Anterior cingulate cortex (tissue), 58 donors: ENCODE measurements at regions not wholly inside any gene's neighbourhood (a gene's known extent, or its start where the extent isn't known, plus 50 kb on each side); places are given as distances from the start of the nearest gene placed in this dataset.

Experiments used
- DNase-seq, 58 donors: peaks; one replicate each; lab custom pipeline; 2025; lab: John Stamatoyannopoulos, UW

DNA sequence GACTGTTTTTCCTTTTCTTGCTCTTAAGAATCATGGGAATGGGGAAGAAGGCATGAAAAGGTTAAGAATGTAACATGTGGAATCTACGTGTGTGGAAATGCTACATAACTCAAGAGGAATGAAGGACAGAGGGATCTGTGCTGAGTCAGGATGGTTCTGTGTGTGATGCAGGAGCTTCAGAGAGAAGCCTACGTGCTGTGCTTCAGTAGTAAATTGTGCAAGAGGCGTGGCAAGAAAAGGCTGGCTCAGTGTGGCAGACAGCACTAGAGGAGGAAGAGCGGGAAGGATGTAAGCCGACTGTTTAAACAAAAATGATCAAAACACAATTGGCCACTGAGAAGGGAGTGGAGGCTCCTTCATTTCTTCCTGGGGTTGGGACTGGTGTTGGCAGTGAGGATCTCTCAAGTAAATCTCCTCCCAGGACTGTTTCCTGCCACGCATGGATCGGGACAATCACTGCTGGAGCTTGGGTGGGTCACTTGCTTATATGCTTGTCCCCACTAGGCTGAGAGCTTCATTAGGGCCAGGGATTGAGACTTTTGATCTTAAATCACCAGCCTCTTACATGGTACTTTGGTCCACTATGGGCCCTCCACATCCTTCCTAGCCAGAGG, 59.4 kb upstream of the BASP1 start:
- no peak for DNase-seq

- no peak for DNase-seq
Measured at GRCh38 chr5:17160756-17161040, 56.7 kb upstream of the BASP1 start.

DNA sequence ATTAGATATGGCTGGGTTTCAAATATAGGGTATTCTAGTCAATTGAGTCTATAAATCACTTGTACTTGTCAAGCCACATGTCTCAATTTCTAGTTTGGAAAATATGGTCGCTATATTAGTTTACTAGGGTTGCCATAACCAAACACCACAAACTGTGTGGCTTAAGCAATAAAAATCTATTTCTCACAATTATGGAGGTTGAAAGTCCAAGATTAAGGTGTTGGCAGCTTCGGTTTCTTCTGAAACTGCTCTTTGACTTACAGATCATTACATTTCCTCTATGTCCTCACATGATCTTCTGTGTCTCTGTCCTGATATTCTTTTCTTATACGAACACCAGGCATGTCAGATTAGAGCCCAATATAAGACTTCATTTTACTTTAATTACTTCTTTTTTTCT, 55.8 kb upstream of the BASP1 start:
- no peak for DNase-seq

GRCh38 chr5:17163221-17163620, 54.2 kb upstream of the BASP1 start:
- DNase-seq: no peak

DNA sequence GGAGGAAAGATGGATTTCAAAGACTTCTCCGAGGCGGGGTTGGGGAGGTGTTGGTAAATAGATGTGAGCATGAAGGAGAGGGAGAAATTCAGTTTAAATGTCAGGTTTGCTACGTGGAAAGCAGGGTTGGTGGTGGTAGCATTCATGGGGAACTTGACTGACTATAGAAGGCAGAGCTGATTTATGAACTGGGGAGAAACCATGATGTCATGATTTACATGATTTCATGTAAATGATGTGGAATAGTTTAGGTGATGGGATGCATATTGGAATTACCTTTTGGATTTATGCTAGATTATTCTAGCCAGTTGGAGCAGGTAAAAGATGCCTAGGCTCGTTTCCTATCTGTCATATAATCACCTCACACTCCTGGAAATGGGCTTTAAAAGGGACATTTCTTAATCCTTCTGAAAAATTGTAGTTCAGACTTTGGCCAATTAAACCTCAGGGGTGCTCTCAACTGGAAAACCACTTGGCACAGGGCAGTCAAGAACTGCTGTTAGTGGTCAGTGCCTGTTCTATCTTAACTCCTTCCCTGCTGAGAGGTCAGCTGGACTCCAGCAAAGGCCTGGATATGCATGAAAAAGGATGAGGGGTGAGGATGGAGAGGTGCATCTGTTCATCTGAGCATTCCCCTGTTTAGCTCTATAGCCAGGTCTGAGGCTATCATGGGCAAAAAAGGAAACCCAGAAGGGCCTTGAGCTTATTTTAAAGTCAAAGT, 50.1 kb upstream of the BASP1 start:
- DNase-seq: no peak
